Epithelial cell of esophagus (primary cell): ENCODE measurements at regions not wholly inside any gene's neighbourhood (a gene's known extent, or its start where the extent isn't known, plus 50 kb on each side); places are given as distances from the start of the nearest gene placed in this dataset.

ENCODE experiments used
- DNase-seq: peaks from one replicate; pipeline ENCODE4 v3.0.0; 2010; ENCODE audit warnings: low read depth
- H3K4me3 ChIP-seq: 2 replicates; pipeline ENCODE4 v1.5.1; 2011; ENCODE audit warnings: mild to moderate bottlenecking, low read length, control low read depth
- CTCF ChIP-seq: IDR thresholded peaks from 2 replicates; pipeline ENCODE4 v1.5.1; 2011; ENCODE audit warnings: low read depth, mild to moderate bottlenecking, low read length, control low read depth, inconsistent platforms; ENCODE audit not compliant: insufficient read depth; ENCODE audit errors: missing control alignments

GRCh38 chr5:135707302-135707701, 127.2 kb upstream of the SLC25A48 start:
- H3K4me3 ChIP-seq, result no peak overlapping the region
- no peak for TF ChIP-seq CTCF
- no peak for DNase-seq

GRCh38 chr5:135706893-135707292, 127.6 kb upstream of the SLC25A48 start:
- TF ChIP-seq CTCF, result no peak
- DNase-seq, result no peak
- H3K4me3 ChIP-seq, result no peak overlapping the region

- no peak overlapping the region for H3K4me3 ChIP-seq
- no peak for TF ChIP-seq CTCF
- DNase-seq, result no peak
These were observed 127.7 kb upstream of the CXCL14 start for GRCh38 chr5:135706474-135706873.

- no peak for DNase-seq
- no peak for TF ChIP-seq CTCF
- no peak overlapping the region for H3K4me3 ChIP-seq
These were observed 127.2 kb upstream of the CXCL14 start for GRCh38 chr5:135705941-135706466.

- TF ChIP-seq CTCF, result no peak
- peak; percentile 96 for DNase-seq
- H3K4me3 ChIP-seq, result no peak overlapping the region
These were observed 126.4 kb upstream of the CXCL14 start for GRCh38 chr5:135705141-135705631.

GRCh38 chr5:135704616-135705015, 125.8 kb upstream of the CXCL14 start:
- no peak for TF ChIP-seq CTCF
- no peak overlapping the region for H3K4me3 ChIP-seq
- DNase-seq, result no peak

GRCh38 chr5:135703016-135703550, 124.3 kb upstream of the CXCL14 start:
- peak; percentile 84 for DNase-seq
- no peak overlapping the region for H3K4me3 ChIP-seq
- TF ChIP-seq CTCF, result no peak
